ENCODE measurements at regions not wholly inside any gene's neighbourhood (a gene's known extent, or its start where the extent isn't known, plus 50 kb on each side); places are given as distances from the start of the nearest gene placed in this dataset.
"Not testable (repeated sequence)": the region's sequence is repeated elsewhere in the genome, so short reads cannot be mapped to it uniquely, and the experiment has no call there.

DNA sequence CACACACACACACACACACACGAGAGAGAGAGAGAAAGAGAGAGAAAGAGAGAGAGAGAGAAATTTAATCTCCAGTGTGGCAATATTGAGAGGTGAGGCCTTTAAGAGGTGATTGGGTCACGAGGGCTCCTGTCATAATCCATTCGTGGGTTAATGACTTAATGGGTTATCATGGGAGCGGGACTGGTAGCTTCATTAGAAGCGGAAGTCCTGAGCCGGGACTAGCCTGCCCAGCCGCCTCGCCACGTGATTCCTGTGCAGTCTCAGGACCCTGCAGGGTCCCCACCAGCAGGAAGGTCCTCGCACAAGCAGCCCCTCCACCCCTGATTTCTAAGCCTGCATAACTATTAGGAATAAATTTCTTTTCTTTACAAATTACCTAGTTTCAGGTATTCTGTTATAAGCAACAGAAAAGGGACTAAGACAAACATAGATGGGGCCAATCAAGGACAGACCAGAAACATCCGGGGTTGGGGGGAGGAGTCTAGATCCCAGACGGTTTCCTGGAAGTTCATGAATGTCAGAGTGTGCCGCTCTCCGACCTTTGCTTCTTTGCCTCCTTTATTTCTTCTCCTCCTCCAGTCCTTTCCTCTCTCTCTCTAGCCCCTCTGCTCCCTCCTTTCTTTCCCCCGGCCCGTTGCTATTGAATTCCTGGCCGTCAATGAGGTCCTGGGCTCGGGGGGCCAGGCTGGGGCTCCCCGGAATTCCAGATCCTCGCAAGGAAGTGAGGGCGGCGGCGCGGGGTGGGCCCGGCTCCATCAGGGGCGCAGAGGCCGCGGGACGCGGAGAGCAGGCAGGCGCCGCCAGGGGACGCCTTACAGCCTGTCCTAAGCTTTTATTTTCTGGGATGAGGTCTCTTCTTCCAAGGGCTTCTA, 146.8 kb downstream of the CYP26A1 start:
- DNase-seq = peak in 1 of 56 donors; percentile 7

DNA sequence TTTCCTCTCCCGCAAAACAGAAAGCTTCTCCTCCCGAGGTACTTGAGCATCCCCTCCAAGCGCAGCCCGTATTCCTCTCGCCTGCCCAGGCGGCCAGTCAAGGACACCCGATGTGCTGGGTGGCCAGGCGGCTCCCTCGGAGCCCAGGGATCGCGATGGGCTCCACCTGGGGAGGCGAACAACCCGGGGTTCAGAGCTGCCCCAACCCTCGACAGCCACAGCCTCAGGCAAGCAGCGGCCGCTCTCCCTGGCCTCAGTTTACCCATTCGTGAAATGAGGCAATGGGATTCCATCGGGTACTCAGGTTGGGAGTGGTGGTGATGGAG, 147.4 kb downstream of the CYP26A1 start:
- no peak for DNase-seq

DNA sequence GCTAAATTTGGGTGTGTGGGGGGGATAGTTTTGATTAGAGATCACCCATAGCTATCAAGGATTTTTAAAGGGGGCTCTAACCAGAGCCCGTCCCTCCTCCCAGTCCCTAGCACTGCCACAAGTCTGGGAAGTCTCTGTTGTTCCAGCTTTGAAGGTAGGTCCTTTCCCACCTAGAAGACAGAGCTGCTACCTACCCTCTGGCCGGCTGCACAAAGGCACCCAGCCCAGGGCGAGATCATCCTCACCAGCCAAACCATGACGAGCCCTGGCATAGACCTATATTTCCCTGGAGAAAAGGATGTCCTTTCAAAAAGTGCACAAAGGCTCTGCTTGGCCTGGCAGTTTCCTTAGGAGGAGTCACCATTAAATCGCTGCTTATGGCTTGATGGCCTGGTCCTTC, 147.8 kb downstream of the CYP26A1 start:
- DNase-seq = no peak

DNA sequence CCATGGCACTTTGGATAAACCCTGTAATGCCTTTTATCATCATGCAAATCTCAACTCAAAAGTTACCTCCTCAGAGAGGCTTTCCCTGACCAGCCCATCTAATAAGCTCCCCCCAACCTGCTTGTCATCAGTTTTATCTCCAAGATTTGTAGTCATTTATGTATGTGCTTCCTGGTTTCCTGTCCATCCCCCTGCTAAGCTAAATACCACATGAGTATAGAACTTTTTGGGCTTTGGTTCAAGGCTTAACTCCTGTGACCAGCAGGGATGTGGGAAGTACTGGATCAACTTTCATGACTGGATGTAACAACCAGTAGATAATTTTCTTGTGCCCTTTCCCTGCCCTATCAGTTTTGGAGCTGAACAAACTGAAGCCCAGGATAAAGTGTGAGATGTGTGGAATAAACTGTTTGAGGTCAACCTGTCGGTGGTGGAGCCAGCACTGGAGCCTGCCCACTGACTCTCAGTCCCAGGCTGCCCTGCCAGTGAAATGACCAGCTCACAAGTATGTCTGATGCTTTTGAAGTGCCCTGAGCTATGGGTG, 148.6 kb downstream of the CYP26A1 start:
- no peak for DNase-seq

DNA sequence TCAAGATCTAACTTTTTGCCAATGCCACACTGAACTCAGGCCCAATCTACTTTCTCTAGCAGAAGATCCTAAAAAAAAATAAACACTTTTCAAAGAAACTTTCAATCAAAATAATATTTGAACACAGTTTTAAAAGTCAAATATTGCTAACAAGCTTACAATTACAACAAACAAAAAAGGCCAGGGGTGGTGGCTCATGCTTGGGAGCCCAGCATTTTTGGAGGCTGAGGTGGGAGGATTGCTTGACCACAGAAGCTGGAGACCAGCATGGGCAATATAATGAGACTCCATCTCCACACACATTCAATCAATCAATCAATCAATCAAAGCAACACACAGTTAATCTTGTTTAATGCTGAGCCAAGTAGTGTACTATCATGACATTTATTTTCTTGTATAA, 149.2 kb downstream of the CYP26A1 start:
- DNase-seq = no peak

DNA sequence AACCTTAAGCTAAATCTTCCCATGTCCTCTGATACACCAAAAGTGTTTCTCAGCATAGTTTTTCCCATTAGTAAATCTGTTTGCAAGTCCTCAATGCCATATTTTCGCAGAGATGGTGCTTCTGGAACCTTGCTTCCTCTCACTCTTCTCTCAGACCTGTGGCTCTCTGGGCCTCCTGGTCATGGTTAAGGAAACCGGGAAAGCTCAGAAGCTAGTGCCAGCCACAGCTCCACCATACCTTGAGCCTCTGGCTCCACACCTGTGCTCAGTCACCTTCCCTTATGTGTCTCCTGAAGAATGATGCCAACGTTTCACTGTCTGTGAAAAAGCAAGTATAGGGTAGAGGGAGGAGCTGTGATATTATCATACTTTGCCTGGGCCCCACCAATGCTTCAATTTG, 149.6 kb downstream of the CYP26A1 start:
- DNase-seq = no peak

DNA sequence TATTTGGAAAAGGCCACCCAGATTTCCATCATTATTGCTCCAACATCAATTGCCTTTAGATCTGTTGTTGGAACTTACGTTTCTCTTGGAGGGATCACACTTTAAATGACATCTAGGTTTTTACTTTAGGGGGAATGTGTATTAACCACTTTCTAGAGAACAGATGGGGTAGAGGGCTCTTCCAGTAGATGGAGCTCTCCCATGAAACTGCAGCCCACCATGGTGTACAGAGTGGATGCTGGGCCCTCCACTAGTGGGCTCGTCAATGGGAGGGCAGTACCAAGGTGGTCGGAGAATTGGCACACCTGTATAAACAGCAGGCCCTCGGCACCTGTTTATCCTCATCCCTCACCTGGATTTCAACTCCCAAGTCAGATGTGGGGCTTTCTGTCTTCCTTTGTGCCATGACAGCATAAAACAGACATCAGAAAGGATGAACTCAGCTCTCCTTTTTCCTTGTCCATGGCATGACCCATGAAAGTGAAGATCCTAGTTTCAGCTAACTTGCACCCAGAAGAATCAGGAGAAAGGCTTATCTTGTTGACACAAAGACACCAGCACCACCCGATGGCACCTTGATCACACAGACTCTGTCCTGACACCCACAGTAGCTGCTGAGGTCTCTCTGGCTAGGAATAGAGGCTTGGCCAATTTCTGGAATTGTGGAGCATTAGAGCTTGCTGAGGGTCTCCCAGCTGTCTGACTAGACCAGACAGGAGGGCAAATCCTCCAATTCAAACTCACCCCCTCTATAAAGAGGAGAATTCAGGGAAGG, 150.5 kb downstream of the CYP26A1 start:
- no peak for DNase-seq

DNA sequence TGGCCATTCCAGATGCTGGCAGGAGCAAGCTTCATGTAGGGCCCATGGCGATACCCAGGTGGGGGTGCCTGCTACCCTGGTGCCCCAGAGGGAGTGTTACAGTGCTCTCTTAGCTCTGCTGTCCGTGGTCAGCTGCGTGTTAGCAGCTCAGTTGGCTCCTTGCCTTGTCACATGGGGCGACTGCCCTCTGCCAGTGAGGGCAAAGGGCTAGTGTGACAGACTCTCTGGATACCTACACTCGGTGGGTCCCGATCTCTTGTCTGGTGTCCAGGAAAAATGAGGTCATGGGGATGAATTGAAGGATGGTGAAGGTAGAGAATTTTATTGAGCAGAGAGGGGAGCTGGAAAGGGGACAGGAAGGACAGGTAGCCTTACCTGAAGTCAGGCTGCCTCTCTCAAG, 152.2 kb downstream of the CYP26A1 start:
- DNase-seq = no peak

DNA sequence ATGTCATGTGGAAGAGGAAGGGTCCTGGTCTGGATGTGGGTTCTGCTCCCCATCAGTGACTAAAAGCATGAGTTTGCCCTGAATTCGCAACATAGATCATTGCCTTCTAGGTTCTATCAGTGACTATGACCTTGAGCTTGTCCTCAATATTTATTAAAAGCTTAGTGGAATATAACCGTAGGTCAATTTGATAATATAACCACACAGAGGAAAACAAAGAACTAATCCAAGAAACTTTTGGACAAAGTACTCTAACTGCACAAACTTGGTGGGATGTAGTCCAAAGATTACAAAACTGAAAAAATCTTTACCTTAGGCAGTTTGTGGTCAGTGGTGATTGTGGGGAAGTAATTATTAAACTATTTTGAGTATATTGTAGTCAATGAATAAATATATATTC, 152.9 kb downstream of the CYP26A1 start:
- no peak for DNase-seq

DNA sequence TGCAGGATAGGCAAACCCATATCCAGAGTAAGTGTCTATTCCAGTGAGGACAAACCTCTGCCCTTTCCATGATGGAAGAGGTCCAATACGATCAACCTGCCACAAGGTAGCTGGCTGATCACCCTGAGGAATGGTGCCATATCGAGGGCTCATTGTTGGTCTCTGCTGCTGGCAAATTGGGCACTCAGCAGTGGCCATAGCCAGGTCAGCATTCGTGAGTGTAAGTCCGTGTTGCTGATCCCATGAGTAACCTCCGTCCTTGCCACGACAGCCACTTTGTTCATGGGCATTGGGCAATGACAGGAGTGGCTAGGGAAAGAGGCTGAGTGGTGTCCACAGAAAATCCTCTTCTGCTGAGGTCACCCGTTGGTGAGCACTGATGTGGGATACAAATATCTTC, 156.9 kb downstream of the CYP26A1 start:
- DNase-seq = not testable (repeated sequence)

DNA sequence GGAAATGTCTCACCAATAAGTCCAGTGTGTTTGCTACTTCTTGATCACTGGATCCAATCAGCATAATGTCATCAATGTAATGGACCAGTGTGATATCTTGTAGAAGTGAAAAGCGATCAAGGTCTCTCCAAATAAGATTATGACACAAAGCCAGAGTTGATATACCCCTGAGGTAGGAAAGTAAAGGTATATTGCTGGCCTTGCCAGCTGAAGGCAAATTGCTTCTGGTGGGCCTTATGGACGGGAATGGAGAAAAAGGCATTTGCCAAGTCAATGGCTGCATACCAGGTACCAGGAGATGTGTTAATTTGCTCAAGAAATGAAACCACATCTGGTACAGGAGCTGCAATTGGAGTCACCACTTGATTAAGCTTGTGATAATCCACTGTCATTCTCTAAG, 158.5 kb downstream of the CYP26A1 start:
- not testable (repeated sequence) for DNase-seq

DNA sequence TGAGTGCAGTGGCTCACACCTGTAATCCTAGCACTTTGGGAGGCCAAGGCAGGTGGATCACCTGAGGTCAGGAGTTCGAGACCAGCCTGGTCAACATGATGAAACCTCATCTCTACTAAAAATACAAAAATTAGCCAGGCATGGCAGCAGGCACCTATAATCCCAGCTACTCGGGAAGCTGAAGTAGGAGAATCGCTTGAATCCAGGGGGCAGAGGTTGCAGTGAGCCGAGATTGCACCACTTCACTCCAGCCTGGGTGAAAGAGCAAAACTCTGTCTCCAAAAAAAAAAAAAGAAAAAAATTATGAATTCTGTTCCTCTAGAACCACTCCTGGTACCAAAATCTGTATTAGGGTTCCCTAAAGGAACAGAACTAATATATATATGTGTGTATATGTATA, 161.2 kb downstream of the CYP26A1 start:
- not testable (repeated sequence) for DNase-seq

DNA sequence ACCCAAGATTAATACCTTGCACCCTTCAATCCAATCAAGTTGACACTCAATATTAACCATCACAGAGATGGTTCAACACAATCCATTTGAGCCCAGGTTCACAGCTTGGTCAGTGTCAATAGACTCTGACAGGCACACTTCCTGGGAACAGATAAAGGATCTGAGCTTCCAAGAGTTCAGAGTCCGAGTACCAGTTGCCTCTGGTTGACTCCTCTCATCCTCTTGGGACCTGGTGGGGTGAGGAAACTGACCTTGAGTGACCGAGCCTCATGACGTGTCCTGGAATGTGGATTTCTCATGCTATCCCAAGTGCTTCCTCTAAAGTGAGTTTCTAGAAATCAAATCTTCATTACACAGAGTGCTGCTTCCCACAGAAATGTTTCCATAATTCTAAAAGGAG, 162.0 kb downstream of the CYP26A1 start:
- no peak for DNase-seq

DNA sequence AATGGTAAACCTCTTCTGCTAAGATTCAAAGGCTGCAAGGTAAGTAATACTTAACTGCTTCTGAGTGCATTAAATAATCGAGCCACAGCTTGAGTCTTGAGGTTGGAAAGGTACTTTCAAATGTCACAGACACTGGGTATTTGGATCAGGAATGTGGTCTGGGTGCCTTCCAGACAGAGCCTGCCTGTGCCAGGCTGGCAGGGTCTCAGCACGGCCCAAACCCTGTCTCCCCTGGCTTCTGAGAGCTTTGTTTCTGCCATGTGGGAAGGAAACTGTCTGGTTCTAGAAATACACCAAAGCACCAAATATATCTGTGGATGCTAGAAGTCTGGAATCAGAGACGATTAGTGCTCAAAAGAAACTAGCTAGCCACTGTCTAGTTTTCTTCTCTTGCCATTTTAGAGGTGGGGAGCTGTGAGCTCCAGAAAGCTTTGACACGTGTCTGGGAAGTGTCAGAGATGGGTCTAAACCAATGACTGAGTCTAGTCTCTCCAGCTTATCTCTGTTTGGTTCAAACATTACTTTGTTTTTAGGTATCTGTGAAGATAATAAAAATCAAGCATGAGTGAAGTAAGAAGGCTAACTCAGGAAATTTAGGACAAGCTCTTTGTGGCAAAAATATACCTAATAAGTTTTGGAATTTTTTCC, 162.8 kb downstream of the CYP26A1 start:
- no peak for DNase-seq

DNA sequence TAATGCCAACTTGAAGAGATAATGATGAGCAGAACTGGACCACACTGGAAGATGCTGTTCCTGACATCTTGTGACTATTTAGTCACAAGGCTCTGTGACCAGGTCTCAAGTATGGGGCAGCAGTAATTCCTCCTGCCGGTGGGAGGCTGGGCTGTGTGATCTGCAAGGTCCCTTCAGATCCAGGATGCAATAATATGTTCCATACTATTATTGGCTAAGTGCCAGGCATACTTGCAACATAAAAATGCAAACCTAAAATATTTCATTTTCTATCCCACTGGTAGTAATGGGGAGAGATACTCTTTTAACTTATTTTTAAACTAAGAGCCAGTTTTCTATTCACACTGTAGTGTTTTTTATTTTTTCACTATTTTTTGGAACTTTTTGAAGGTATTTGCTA, 171.5 kb downstream of the CYP26A1 start:
- DNase-seq = no peak

DNA sequence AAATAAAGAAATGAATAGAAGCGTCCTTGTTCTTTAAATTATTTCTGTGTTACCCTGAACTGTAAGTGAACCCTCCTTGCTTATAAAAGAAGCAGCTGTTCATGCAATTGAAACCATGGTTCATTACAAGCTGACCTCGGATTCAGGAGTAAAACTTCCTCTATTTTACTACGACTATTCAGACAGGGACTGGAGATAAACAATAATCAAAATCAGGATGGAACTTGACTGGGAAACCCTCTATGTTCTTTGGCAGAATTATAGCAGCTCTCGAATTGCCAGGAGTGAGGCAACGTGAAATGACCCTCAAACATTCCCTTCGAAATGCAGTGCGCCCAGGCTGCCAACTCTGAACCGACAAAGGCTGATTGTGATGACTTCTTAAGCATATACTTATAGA, 172.1 kb downstream of the CYP26A1 start:
- DNase-seq = no peak

DNA sequence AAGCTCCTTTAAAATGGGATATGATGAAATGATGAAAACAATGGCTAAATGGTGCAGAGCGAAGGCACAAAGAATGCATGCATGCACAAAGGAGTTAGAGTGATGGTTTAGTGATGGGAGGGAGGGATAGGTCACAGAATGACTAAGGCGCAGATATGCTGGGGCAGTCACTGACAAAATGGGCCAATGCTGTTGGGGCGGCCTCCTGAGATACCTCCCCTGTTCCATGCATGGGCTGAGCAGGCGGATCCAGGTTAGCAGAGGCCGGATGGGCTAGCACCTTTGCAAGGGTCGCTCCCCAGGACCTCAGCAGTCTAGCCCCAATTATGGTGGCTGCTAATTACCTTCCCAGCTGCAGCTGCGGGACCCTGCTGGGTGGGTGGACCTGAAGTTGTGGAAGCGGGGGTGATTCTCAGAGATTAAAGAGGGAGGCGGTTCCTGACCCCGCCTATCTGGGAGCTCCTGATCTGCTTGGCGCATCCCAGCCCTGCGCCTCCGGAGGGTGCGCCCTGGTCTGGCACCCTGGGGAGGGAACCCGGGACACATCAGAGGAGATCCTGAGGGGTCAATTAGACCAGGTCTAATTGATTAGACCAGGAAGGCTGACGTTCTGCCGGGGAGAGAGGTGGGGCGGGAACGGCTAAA, 175.0 kb downstream of the CYP26A1 start:
- DNase-seq = no peak

DNA sequence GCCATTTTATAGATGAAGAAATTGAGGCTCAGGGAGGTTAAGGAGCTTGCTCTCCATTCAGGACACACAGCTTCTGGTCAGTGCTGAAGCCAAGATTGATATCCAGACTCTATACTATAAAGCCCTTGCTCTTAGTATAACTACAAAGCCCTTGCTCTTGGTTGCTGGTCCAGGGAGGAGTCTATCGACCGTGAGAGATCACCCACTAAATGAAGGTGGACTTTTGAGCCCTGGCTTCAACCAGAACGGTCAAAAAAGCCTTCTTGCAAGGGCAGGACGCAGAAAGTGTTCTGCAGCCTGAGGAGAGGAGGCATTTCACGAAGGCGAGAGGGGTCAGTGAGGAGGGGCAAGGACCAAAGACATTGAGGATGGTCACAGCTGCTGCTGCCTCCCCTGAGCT, 176.3 kb downstream of the CYP26A1 start:
- DNase-seq = no peak

DNA sequence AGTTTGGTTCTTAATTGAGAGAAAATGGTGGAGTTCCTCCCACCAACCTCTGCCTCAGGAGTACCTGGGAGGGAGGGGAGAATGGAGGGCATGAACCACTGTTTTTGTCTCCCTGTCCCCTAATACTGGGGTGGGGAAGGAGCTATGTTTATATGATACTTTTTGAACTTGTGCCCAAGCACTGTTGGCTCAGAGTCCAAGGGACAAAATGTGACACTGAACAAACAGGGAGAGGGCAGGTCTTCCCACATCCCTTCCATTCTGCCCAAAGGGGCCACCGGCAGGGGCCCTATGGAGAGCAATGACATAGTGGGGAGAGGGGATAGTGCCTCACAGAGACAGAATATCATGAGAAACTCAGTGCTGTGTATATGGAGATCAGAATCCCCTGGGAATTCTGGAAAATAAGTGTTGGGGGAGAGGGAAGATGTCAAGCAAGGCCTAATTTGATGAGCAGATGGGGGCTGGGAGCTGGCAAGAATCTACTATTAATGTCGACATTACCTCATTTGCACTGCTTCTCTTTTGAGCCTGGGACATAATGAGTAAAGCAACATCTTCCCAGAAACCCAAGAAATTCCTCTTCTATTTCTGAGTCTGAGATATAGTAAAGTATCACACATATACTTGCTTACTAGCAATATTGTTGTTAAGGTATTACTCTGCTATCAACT, 180.6 kb downstream of the CYP26A1 start:
- DNase-seq = no peak

DNA sequence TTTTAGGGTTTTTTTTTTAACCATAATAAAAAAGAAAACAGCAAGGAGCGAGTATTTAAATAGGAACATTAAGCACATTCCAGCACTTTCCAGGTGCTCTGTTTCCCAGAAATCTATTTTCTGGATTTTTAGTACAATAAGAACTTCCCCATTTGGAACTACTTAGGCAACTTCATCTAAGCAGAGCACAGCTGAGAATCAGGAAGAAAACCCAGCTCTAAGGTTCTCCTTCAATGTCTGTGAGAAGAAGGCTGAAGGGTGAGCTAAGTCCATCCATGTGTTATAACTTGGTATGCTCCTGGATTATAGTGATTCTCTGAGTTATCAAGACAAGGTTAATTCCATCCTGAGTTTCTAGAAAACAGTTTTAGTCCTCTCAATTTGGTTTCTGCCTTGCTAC, 181.9 kb downstream of the CYP26A1 start:
- no peak for DNase-seq
